Activated CD8-positive, alpha-beta T cell treated with anti-CD3 and anti-CD28 coated beads, Interleukin-2, amount 10 ng/mL, durations not matched to agents 7 days and 5 days (primary cell): ENCODE measurements at regions not wholly inside any gene's neighbourhood (a gene's known extent, or its start where the extent isn't known, plus 50 kb on each side); places are given as distances from the start of the nearest gene placed in this dataset.

Experiments
- ATAC-seq: fragments of 150-1000 bp; cut with Tn5 transposase; one replicate; pipeline ENCODE4 v1.10.0; 2021; ENCODE audit warnings: moderate library complexity
- CTCF ChIA-PET: fragments of 350-600 bp; sonication (Branson Sonifier 250); formaldehyde crosslinking; loops from one replicate; lab custom pipeline; 2021; ENCODE audit warnings: antibody characterized with exemption; lab: Charles Lee
- POLR2A ChIA-PET: fragments of 350-600 bp; sonication (Branson Sonifier 250); formaldehyde crosslinking; loops from one replicate; lab custom pipeline; 2021; ENCODE audit warnings: antibody characterized with exemption; lab: Charles Lee
- DNase-seq: peaks from one replicate; pipeline ENCODE4 v3.0.0-alpha.2; 2020
- H3K27ac Mint-ChIP-seq: one replicate; pipeline ENCODE4 v1.8.0; 2021; ENCODE audit warnings: mild to moderate bottlenecking, mixed read lengths
- H3K27me3 Mint-ChIP-seq: one replicate; pipeline ENCODE4 v1.8.0; 2021; ENCODE audit warnings: low read depth, mixed read lengths
- H3K36me3 Mint-ChIP-seq: one replicate; pipeline ENCODE4 v1.8.0; 2021; ENCODE audit warnings: low read depth, mixed read lengths
- H3K4me1 Mint-ChIP-seq: one replicate; pipeline ENCODE4 v1.8.0; 2021; ENCODE audit warnings: low read depth, mixed read lengths
- H3K4me3 Mint-ChIP-seq: one replicate; pipeline ENCODE4 v1.8.0; 2021; ENCODE audit warnings: mild to moderate bottlenecking, mixed read lengths
- H3K9me3 Mint-ChIP-seq: one replicate; pipeline ENCODE4 v1.8.0; 2022; ENCODE audit warnings: mixed read lengths; ENCODE audit not compliant: insufficient read depth

DNA sequence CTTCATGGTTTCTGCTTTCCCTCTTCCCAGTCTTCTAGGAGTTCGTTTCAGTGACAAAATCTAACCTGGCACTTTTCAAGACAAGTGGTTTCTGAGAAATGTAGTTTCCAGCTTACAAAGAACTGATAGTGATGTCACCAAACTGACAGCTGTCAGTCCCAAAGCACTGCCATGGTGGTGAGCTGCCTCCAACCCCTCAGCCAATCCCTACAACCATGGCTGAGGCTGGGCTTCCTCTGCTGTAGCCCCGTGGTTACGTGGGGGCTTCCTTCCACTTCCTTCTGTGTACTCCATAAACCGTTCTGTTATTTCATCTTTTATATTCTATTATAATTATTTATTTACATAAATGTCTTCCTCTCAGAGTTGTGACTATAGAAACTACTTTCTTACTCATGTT, 198.6 kb upstream of the AGA start:
- Mint-ChIP-seq H3K4me3 (no peak overlapping the region), H3K9me3 (peaks cover 4% of the 10 kb centered on the region), H3K36me3 (no peaks in the 10 kb centered on the region), H3K27me3 (no peaks in the 10 kb centered on the region), H3K4me1 (peaks cover 4% of the 10 kb centered on the region), H3K27ac (no peak overlapping the region)
- DNase-seq: no peak
- ChIA-PET CTCF (no interaction called here), POLR2A (no interaction called here)
- ATAC-seq: no peak

DNA sequence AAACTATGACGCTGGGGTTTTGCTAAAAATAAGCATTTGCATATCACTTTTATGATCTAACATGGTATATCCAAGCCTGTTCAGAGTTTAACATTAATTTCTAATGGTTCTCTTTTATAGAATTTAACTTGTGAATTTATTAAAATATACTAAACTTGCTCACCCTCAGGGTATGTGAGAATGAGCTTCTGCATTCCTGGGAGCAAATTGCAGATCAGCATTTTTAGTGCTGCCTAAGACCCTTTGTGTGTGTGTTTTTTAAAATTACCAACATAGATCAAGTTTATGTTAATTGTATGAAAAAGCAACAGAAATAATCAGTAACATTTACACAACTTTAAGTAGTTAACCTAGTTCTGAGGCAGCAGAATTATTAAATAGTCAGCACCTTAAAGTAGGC, 218.0 kb upstream of the AGA start:
- Mint-ChIP-seq H3K4me3 (no peak overlapping the region), H3K36me3 (no peaks in the 10 kb centered on the region), H3K27ac (no peak overlapping the region), H3K9me3 (no peaks in the 10 kb centered on the region), H3K4me1 (no peaks in the 10 kb centered on the region), H3K27me3 (no peaks in the 10 kb centered on the region)
- CTCF ChIA-PET: no interaction called here
- ATAC-seq (no peak), DNase-seq (no peak)
- POLR2A ChIA-PET: no interaction called here

DNA sequence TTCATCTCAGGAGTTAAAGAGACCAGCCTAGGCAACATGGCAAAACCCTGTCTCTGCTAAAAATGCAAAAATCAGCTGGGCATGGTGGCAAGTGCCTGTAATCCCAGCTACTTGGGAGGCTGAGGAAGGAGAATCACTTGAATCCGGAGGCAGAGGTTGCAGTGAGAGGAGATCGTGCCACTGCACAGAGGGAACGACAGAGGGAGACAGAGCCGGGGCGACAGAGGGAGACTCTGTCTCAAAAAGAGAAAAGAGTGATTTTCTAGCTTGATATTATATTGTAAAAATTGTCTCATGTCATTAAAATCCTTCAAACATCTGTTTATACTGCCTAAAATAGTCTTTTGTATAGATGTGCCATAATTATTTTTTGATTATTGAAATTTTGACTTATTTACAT, 225.4 kb upstream of the AGA start:
- H3K27me3 Mint-ChIP-seq: no peaks in the 10 kb centered on the region
- no peak overlapping the region for H3K4me3 Mint-ChIP-seq
- CTCF ChIA-PET: no interaction called here
- no peaks in the 10 kb centered on the region for H3K9me3 Mint-ChIP-seq
- DNase-seq (no peak), ATAC-seq (no peak)
- no peak overlapping the region for H3K27ac Mint-ChIP-seq
- H3K4me1 Mint-ChIP-seq: no peaks in the 10 kb centered on the region
- POLR2A ChIA-PET: no interaction called here
- H3K36me3 Mint-ChIP-seq: no peaks in the 10 kb centered on the region

DNA sequence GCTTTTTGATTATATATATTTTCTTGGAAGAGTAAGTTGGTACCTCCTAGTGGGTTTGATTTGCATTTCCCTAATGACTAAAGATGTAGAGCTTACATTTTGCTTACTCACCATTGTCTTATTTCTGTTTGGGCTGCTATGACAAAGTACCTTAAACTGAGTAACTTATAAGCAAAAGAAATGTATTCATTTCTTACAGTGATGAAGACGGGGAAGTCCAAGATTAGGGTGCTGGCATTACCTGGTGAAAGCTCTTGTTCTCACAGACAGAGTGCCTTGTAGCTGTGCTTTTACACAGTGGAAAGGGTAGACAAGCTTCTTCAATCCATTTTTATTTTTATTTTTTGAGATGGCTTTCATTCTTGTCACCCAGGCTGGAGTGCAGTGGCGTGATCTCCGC, 229.2 kb upstream of the AGA start:
- Mint-ChIP-seq H3K9me3 (no peaks in the 10 kb centered on the region), H3K27ac (no peak overlapping the region), H3K27me3 (no peaks in the 10 kb centered on the region), H3K4me1 (no peaks in the 10 kb centered on the region), H3K4me3 (no peak overlapping the region), H3K36me3 (no peaks in the 10 kb centered on the region)
- POLR2A ChIA-PET: no interaction called here
- no peak for DNase-seq
- no peak for ATAC-seq
- CTCF ChIA-PET: no interaction called here

DNA sequence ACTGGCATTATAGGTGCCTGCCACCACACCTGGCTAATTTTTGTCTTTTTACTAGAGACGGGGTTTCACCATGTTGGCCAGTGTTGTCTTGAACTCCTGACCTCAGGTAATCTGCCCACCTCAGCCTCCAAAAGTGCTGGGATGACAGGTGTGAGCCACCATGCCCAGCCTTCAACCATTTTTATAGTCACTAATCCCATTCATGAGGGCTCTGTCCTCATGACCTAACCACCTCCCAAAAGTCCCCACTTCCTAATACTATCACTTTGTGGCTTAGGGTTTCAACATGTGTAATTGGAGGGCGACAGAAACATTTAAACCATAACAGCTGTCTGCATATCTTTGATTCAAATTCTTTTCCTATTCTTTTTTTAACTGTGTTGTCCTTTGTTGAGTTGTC, 229.6 kb upstream of the AGA start:
- Mint-ChIP-seq H3K36me3 (no peaks in the 10 kb centered on the region), H3K27me3 (no peaks in the 10 kb centered on the region), H3K4me1 (no peaks in the 10 kb centered on the region), H3K4me3 (no peak overlapping the region), H3K27ac (no peak overlapping the region), H3K9me3 (no peaks in the 10 kb centered on the region)
- ChIA-PET CTCF (no interaction called here), POLR2A (no interaction called here)
- ATAC-seq: no peak
- no peak for DNase-seq

DNA sequence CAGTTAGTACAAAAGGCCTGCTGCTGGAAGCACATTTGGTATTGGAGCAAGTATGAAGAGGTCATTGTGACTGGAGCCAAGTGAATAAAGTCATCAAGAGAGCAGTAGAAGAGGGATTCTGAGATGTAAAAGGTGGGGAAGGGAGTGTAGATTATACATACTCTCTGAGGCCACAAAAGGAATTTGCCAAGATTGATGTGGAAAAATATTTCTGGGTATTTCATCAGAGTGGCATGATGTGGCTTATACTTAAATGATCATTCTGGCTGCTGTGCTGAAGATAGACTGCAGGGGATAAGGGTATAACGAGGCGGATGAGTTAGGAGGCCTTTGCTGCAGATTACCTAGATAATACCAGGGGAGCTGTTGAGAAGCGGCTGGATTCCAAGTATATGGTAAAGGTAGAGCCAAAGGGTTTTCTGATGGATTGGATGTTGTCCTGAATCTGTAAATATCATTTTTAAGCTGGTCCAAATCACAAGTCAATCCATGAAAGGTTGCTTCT, 231.8 kb upstream of the AGA start:
- POLR2A ChIA-PET: no interaction called here
- H3K4me3 Mint-ChIP-seq: no peak overlapping the region
- ATAC-seq (no peak), DNase-seq (no peak)
- H3K4me1 Mint-ChIP-seq: no peaks in the 10 kb centered on the region
- H3K27ac Mint-ChIP-seq: no peak overlapping the region
- CTCF ChIA-PET: no interaction called here
- H3K9me3 Mint-ChIP-seq: no peaks in the 10 kb centered on the region
- no peaks in the 10 kb centered on the region for H3K27me3 Mint-ChIP-seq
- H3K36me3 Mint-ChIP-seq: no peaks in the 10 kb centered on the region

DNA sequence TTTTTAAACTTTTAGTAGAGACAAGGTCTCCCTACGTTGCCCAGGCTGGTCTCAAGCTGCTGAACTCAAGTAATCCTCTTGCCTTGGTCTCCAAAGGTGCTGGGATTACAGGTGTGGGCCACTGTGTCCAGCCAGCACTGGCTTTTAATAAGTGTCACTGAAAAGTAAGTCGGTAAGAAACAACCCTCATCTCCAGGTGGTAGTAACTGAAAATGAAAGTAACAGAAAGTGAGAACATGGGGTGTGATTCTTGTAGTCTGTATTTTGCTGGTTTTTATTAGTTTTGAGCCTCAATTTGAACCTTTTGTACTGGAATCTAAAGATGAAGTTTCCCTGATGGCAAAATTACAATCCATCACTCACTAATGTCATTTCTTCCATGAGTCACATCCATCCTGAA, 238.1 kb upstream of the AGA start:
- H3K9me3 Mint-ChIP-seq: no peaks in the 10 kb centered on the region
- H3K27ac Mint-ChIP-seq: no peak overlapping the region
- ChIA-PET CTCF (no interaction called here), POLR2A (no interaction called here)
- DNase-seq (no peak), ATAC-seq (no peak)
- no peaks in the 10 kb centered on the region for H3K4me1 Mint-ChIP-seq
- no peaks in the 10 kb centered on the region for H3K36me3 Mint-ChIP-seq
- no peaks in the 10 kb centered on the region for H3K27me3 Mint-ChIP-seq
- H3K4me3 Mint-ChIP-seq: no peak overlapping the region

DNA sequence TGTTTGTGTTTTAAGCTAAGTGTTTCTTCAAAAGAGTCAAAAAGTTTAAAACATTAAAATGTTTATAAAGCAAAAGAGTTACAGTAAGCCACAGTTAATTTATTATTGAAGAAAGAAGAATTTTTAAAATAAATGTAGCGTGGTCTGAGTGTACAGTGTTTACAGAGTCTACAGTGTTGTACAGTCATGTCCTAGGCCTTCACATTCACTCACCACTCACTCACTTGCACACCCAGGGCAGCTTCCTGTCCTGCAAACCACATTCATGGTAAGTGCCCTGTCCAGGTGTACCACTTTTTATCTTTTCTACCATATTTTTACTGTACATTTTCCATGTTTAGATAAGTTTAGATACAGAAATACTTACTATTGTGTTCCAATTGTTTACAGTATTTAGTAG, 239.7 kb upstream of the AGA start:
- H3K4me1 Mint-ChIP-seq: no peaks in the 10 kb centered on the region
- H3K9me3 Mint-ChIP-seq: no peaks in the 10 kb centered on the region
- H3K27me3 Mint-ChIP-seq: no peaks in the 10 kb centered on the region
- no peak for ATAC-seq
- no peak for DNase-seq
- ChIA-PET POLR2A (interaction anchor here (1.0 kb wide), 1 partner anchor 240 kb away, joined by 3 read pairs; the partner anchor contains the start of gene AGA), CTCF (no interaction called here)
- H3K4me3 Mint-ChIP-seq: no peak overlapping the region
- H3K27ac Mint-ChIP-seq: no peak overlapping the region
- H3K36me3 Mint-ChIP-seq: no peaks in the 10 kb centered on the region

DNA sequence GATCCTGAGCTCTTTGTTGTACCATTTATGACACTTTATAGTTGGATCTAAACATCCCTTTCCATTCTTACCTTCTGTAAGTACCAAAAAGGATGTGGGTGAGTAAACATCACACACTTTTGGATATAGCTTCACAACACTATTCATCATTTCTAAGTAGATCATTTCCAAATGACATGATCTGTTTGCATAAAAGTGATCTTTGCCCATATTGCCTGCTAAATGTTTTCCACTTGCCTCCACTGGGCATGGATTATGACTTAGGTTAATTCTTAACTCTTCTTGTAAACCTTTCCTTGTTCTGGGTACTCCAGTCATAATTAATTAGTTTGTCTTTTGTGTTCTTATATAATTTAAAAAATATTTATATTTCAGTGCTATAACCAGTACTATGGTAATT, 244.9 kb upstream of the AGA start:
- DNase-seq (no peak), ATAC-seq (no peak)
- CTCF ChIA-PET: no interaction called here
- no peaks in the 10 kb centered on the region for H3K9me3 Mint-ChIP-seq
- POLR2A ChIA-PET: no interaction called here
- H3K36me3 Mint-ChIP-seq: no peaks in the 10 kb centered on the region
- H3K4me1 Mint-ChIP-seq: no peaks in the 10 kb centered on the region
- H3K27ac Mint-ChIP-seq: no peak overlapping the region
- H3K4me3 Mint-ChIP-seq: no peak overlapping the region
- H3K27me3 Mint-ChIP-seq: no peaks in the 10 kb centered on the region

DNA sequence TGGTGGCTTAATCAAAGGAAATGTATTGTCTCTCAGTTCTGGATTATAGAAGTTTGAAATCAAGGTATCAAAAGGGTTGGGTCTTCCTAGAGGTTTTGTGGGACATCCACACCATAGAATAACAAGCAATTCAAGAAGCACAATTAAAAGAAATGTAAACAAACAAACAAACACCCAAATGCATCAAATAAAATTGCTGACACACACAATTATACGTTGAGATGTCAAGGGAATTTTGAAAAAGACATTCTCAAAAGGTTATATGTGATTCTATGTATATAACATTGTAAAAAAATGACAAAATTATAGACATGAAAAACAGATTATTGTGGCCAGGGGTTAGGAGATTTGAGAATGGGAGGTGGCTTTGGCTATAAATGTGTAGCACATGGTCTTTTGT, 250.7 kb upstream of the AGA start:
- no peaks in the 10 kb centered on the region for H3K27me3 Mint-ChIP-seq
- DNase-seq (no peak), ATAC-seq (no peak)
- ChIA-PET POLR2A (no interaction called here), CTCF (no interaction called here)
- no peak overlapping the region for H3K27ac Mint-ChIP-seq
- no peaks in the 10 kb centered on the region for H3K4me1 Mint-ChIP-seq
- no peak overlapping the region for H3K4me3 Mint-ChIP-seq
- H3K36me3 Mint-ChIP-seq: no peaks in the 10 kb centered on the region
- no peaks in the 10 kb centered on the region for H3K9me3 Mint-ChIP-seq

DNA sequence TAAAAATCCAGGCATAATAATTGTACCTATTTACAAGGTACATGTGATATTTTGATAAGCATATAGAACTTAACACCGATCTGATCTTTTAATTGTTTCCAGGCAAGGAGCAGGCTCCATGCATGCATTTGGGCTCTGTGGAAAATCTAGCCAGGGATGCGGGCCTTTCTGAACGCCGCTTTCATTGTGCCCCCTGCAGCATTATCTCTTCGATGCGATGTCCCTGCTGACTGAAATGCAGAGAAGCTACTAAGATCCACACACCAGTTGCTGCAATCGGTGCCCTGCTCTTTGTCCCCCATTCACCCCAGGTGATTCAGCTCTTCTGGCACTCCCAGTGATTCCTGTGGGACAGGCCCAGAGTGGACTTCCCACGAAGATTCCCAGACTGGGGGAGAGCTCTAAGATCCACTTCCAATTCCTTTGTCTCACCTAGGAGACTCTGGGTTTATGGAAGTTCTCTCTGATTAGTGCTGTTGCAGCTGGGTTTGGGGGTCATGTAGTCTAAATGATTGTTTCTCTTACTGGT, 254.3 kb upstream of the AGA start:
- Mint-ChIP-seq H3K9me3 (no peaks in the 10 kb centered on the region), H3K27me3 (no peaks in the 10 kb centered on the region), H3K36me3 (no peaks in the 10 kb centered on the region), H3K27ac (no peak overlapping the region), H3K4me3 (no peak overlapping the region), H3K4me1 (no peaks in the 10 kb centered on the region)
- ChIA-PET CTCF (no interaction called here), POLR2A (no interaction called here)
- DNase-seq (no peak), ATAC-seq (no peak)

DNA sequence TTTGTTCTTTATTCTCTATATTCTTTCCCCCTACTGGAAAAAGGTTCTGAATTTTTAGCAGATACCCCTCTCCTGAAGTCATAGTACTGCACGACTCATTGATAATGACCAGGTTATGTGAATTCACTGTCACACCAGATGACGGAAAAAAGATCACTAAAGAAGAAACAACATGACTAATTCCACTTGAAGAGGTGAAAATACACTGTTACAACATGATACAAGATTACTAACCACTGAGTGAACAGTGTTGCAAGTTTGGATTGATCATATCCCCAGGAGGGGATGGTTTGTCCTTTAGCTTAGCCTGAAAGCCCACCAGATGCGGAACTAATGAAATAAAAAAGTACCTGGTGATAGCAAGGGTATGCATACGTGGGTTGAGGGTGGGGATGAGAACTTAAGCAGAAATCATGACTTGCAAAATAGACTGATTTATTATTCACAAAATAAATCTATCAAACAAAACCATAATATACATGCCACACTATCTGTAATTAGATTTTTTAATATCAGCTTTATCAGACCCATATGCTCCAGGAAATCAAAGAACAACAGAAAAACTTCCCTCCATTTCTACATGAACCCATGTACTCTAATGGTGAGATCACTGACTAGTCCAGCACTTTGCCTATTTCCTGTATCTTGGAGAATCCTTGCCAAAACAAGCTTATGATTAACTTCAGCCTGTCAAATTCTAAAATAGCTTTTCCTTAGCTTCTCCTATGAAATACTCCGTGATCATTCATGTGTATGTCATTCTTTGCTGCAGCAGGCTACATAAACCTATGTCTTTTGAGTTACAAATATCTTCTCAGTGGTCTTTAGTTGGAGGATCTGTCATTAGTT, 257.4 kb upstream of the AGA start:
- Mint-ChIP-seq H3K4me3 (no peak overlapping the region), H3K9me3 (no peaks in the 10 kb centered on the region), H3K27me3 (no peaks in the 10 kb centered on the region), H3K4me1 (no peaks in the 10 kb centered on the region), H3K36me3 (no peaks in the 10 kb centered on the region), H3K27ac (no peak overlapping the region)
- POLR2A ChIA-PET: no interaction called here
- CTCF ChIA-PET: no interaction called here
- DNase-seq (no peak), ATAC-seq (no peak)
